GM18870 (cell line): ENCODE measurements at regions not wholly inside any gene's neighbourhood (a gene's known extent, or its start where the extent isn't known, plus 50 kb on each side); places are given as distances from the start of the nearest gene placed in this dataset.
"Not testable (repeated sequence)": the region's sequence is repeated elsewhere in the genome, so short reads cannot be mapped to it uniquely, and the experiment has no call there.

Source experiments
- ATAC-seq: cut with Tn5 transposase; IDR thresholded peaks from one replicate; pipeline ENCODE4 v1.9.1; 2021; ENCODE audit warnings: moderate library complexity; ENCODE audit not compliant: unreplicated experiment

DNA sequence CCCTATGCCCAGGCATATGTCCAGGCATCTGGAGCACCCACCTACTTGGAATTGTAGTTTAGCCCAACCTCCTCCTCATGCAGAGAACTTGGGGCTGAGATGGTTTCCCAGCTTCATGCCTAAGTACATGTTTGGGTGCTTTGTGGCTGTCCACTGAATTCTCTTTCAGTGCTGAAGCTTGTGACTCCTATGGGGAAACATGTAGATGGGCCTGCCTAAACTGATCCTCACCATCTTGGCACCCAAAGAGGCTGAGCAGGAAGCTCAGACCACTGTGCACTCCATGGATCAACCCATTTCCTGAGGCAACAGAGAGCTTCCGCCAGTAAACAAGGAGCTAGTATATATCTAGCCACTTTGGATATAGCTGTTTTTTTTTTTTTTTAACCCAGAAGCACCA, 2733.7 kb downstream of the PCDH7 start:
- ATAC-seq = no peak

GRCh38 chr4:33465565-33465964, 2745.4 kb downstream of the PCDH7 start:
- ATAC-seq = no peak

DNA sequence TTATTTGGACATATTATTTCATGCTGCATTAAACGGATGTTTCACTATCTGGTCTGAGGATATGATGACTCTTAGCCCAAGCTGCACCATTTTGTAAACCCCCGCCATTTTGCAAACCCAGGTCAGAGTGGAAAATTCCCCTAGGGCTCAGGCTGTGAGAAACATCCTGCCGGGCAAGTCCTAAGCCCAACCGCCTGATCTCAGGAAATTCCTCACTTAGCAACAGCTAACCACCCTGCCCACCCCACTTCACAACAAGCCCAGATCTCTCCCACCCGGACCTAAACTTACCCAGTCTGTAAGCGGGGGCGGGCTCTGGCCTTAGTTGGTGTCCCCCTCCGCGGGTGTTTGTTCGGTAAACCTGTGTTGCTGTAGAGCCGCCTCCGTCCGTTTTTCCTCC, 2747.1 kb downstream of the PCDH7 start:
- ATAC-seq = no peak

- no peak for ATAC-seq
Observed at GRCh38 chr4:33470805-33471204, 2750.6 kb downstream of the PCDH7 start.

GRCh38 chr4:33477715-33478114, 2757.5 kb downstream of the PCDH7 start:
- no peak for ATAC-seq

- no peak for ATAC-seq
Observed at GRCh38 chr4:33482773-33483172, 2761.5 kb downstream of the ARAP2 start.

DNA sequence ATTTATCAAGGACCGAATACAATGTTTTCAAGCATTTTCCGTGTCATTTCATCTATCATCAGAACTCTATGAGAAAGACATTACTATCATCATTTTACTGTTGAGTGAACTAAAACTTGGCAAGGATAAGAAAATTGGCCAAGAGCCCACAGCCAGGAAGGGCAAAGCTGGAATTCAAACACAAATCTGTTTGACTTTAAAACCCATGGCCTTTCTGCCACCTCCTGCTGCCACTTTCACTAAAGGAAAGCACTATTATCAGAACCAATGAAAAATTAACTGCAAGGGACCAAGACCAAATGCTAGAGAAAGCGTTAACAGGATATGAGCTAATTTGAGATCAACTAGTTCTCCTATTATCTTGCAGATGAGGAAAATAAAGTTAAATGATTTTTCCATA, 2759.2 kb downstream of the ARAP2 start:
- ATAC-seq = no peak

DNA sequence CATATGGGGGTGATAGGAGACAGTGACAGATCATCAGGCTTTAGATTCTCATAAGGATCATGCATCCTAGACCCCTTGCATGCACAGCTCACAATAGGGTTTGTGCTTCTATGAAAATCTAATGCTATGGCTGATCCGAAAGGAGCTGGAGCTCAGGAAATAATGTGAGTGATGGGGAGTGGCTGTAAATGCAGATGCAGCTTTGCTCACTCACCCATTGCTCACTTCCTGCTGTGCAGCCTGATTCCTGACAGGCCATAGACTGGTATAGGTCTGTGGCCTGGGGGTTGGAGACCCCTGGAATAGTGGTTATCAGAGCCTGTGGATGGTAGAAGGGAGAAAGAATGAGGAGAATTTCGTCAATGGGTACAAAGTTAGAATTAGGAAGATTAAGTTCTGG, 2751.1 kb downstream of the ARAP2 start:
- ATAC-seq = no peak

- ATAC-seq = no peak
Observed at GRCh38 chr4:33494150-33494549, 2750.2 kb downstream of the ARAP2 start.

- not testable (repeated sequence) for ATAC-seq
Observed at GRCh38 chr4:33501587-33501986, 2742.7 kb downstream of the ARAP2 start.

DNA sequence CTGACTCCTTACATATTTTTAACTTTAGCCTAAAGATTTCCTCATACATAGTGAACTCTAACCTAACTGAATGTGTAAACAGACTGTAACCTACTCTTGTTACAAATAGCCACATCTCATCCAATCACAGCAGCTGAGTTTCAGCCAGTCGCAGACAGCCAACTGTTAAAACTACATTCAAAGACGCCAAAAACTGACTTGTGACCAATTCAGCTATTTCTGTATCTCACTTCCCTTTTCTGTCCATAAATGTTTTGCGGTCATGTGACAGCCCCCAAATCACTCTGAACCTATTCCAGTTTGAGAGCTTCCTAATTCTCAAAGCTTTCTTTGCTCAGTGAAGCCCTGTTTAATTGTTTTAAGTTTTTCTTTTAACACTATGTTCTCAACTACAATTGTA, 2731.9 kb downstream of the ARAP2 start:
- ATAC-seq = no peak

DNA sequence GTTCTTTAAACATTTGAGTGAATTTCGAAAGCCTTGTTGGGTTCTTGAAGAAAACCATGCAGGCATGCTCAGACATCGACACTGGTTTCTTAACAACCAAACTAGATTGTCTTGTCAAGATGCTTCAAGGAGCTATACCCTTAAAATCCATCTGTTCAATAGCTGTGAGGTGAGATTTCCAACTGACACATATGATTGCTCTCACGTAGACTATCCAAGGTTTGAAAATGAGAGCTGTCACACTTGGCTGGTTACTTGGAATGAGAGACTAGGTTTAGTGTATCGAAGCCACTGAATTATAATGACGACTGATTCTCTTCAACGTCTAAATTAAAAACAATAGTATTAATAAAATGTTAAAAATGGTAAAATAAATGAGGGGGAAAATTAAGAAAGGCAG, 2725.5 kb downstream of the ARAP2 start:
- ATAC-seq = no peak

- ATAC-seq = no peak
Observed at GRCh38 chr4:33532821-33533220, 2711.5 kb downstream of the ARAP2 start.

DNA sequence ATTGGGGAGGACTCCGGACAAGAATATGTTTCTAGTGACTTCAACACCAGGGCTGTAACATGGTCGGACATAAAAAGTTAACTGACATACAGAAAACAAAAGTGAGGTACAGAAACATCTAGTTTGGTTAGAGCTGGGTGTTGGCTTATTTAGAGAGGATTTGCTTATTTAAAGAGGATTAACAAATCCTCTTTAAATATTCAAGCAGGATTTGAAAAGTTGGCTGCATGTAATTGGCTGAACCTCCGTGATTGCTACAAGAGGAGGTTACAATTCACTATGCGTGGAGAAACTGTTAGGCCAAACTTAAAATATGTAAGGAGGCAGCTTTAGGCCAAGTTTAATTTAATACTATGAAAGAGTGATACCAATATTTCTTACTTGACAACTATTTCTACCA, 2707.4 kb downstream of the ARAP2 start:
- ATAC-seq = no peak

GRCh38 chr4:33537527-33537926, 2706.8 kb downstream of the ARAP2 start:
- ATAC-seq = no peak

DNA sequence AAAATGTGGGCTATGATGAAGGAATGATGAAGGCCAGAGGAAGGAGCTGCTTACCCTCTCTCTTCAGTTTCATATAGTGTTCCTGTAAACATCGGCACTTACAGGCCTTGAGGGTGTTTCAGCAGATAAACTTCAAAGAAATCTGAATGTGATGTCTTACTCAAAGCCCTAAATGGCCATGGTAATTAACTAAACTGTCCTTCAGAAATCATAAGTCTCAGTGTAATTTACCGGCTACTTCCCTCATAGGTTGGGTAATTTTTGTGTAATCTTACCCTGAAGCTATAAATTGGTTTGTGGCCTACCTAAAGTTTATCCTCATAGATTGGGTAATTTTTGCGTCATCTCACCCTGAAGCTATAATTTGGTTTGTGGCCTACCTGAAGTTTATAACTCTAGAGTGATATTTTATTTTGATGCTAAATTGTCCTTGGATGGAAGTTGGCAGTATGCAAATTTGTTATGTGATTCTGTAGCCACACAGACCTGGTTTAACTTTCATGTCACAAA, 2700.3 kb downstream of the ARAP2 start:
- ATAC-seq = no peak

DNA sequence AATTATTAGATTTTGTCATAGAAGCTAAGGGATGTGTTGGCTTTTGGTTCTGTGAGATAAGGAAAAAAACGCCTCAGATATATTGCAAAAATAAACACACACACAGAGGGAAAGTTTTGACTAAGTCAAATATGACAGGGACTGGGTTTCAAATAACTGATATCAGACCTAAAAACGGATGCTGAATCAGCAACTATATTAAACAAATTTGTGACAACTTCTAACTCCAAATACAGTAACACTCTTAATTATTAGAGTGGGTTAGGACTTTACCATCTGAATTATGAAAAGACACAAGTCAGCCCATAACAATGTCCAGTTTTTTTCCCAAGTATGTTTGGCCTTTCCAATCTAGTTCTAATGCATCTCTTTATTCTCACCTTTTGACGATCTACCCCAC, 2693.1 kb downstream of the ARAP2 start:
- ATAC-seq = no peak

GRCh38 chr4:33561259-33561658, 2683.1 kb downstream of the ARAP2 start:
- ATAC-seq = no peak

GRCh38 chr4:33566649-33567048, 2677.7 kb downstream of the ARAP2 start:
- no peak for ATAC-seq

DNA sequence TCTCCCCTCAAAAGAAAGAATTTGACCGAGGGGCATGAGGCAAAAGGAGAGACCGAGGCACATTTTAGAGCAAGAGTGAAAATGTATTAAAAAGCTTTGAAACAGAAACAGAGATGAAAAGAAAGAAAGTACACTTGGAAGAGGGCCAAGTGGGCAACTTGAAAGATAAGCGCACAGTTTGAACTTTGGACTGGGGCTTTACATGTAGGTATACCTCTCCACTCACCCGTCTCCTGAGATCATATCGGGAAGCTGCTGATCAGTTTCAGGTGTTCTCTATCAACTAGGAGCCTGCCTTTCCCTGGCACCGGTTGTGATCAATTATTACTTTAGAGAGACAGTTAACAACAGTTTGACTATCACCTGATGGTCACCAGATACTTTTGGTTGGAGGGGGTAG, 2666.5 kb downstream of the ARAP2 start:
- no peak for ATAC-seq

DNA sequence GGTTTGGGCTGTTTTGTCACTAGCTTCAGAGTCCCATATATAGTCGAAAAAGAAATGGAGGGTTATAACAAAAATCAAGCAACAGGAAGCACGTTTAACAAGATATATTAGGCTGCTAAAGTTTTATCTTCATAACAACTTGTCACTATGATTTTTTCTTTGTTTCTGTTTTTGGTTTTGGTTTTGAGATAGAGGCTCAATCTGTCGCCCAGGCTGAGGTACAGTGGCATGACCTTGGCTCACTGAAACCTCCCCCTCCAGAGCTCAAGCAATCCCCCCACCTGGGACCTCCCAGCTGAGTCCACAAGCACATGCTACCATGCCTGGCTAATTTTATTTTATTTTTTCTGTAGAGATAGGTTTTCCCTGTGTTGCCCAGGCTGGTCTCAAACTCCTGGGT, 2664.4 kb downstream of the ARAP2 start:
- no peak for ATAC-seq

GRCh38 chr4:33592701-33593100, 2651.6 kb downstream of the ARAP2 start:
- ATAC-seq = no peak

GRCh38 chr4:33606951-33607350, 2637.4 kb downstream of the ARAP2 start:
- no peak for ATAC-seq

DNA sequence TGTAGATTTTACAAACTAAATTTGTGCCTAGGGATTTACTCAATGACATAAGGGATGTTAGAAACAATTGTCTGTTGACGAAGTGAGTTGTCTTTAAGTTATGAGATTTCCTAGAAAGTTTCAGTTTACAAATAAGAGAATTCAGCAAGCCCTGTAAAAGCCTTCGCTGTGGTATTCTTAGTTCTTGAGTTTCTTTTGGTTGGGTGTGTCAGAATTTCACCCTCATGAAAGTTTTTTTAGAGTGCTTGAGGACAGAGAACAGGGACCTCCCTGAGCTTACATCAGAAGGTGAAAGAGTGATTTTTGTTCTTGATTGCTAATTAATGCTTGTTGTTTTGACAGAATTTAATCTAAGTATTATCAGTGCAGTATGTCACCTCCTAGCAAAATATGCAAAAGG, 2628.2 kb downstream of the ARAP2 start:
- no peak for ATAC-seq
